ENCODE measurements at regions not wholly inside any gene's neighbourhood (a gene's known extent, or its start where the extent isn't known, plus 50 kb on each side); places are given as distances from the start of the nearest gene placed in this dataset.
A peak's percentile ranks its signal among the peaks of the same experiment; 100 is the strongest.

GRCh38 chr22:26995235-26995634 lies 337.8 kb downstream of the MIAT start:
- DNase-seq (no peak), ATAC-seq (no peak)
- H3K27ac Mint-ChIP-seq, result no peak overlapping the region
- no peaks in the 10 kb centered on the region for H3K9me3 Mint-ChIP-seq
- POLR2A ChIA-PET, result no interaction called here
- H3K4me3 Mint-ChIP-seq, result no peak overlapping the region
- no peaks in the 10 kb centered on the region for H3K36me3 Mint-ChIP-seq
- no peaks in the 10 kb centered on the region for H3K27me3 Mint-ChIP-seq
- no peaks in the 10 kb centered on the region for H3K4me1 Mint-ChIP-seq

GRCh38 chr22:26996154-26996553 lies 338.8 kb downstream of the MIAT start:
- no peaks in the 10 kb centered on the region for H3K4me1 Mint-ChIP-seq
- POLR2A ChIA-PET, result no interaction called here
- H3K36me3 Mint-ChIP-seq, result no peaks in the 10 kb centered on the region
- no peaks in the 10 kb centered on the region for H3K9me3 Mint-ChIP-seq
- H3K27ac Mint-ChIP-seq, result no peak overlapping the region
- no peak for DNase-seq
- ATAC-seq, result no peak
- no peak overlapping the region for H3K4me3 Mint-ChIP-seq
- H3K27me3 Mint-ChIP-seq, result peaks cover 0 to under 1% (median 0%) of the 10 kb centered on the region in 5 donors

- no peaks in the 10 kb centered on the region for H3K4me1 Mint-ChIP-seq
- H3K27me3 Mint-ChIP-seq, result peaks cover 2 to 8% (median 2%) of the 10 kb centered on the region in 5 donors
- H3K27ac Mint-ChIP-seq, result no peak overlapping the region
- POLR2A ChIA-PET, result no interaction called here
- ATAC-seq (no peak), DNase-seq (no peak)
- no peaks in the 10 kb centered on the region for H3K36me3 Mint-ChIP-seq
- H3K4me3 Mint-ChIP-seq, result no peak overlapping the region
- H3K9me3 Mint-ChIP-seq, result no peaks in the 10 kb centered on the region
Measured at GRCh38 chr22:26998129-26998528, 340.7 kb downstream of the MIAT start.

- no peak overlapping the region for H3K27ac Mint-ChIP-seq
- H3K36me3 Mint-ChIP-seq, result no peaks in the 10 kb centered on the region
- no peak for DNase-seq
- no peak for ATAC-seq
- H3K4me3 Mint-ChIP-seq, result no peak overlapping the region
- peaks cover 2 to 10% (median 2%) of the 10 kb centered on the region in 5 donors for H3K27me3 Mint-ChIP-seq
- no peaks in the 10 kb centered on the region for H3K4me1 Mint-ChIP-seq
- no peaks in the 10 kb centered on the region for H3K9me3 Mint-ChIP-seq
- POLR2A ChIA-PET, result no interaction called here
Measured at GRCh38 chr22:26998716-26999115, 341.3 kb downstream of the MIAT start.

- H3K4me1 Mint-ChIP-seq, result no peaks in the 10 kb centered on the region
- no peak for ATAC-seq
- no peak overlapping the region for H3K4me3 Mint-ChIP-seq
- POLR2A ChIA-PET, result no interaction called here
- DNase-seq, result no peak
- H3K36me3 Mint-ChIP-seq, result no peaks in the 10 kb centered on the region
- H3K27ac Mint-ChIP-seq, result no peak overlapping the region
- H3K27me3 Mint-ChIP-seq, result peaks cover 2 to 10% (median 5%) of the 10 kb centered on the region in 5 donors
- no peaks in the 10 kb centered on the region for H3K9me3 Mint-ChIP-seq
Measured at GRCh38 chr22:27003297-27003696, 345.9 kb downstream of the MIAT start.

GRCh38 chr22:27004434-27004833 lies 347.0 kb downstream of the MIAT start:
- ATAC-seq (no peak), DNase-seq (no peak)
- Mint-ChIP-seq H3K36me3 (no peaks in the 10 kb centered on the region), H3K4me3 (no peak overlapping the region), H3K9me3 (no peaks in the 10 kb centered on the region), H3K4me1 (no peaks in the 10 kb centered on the region), H3K27me3 (peaks cover 2 to 10% (median 5%) of the 10 kb centered on the region in 5 donors), H3K27ac (no peak overlapping the region)
- POLR2A ChIA-PET, result no interaction called here

- POLR2A ChIA-PET, result no interaction called here
- no peaks in the 10 kb centered on the region for H3K36me3 Mint-ChIP-seq
Measured at GRCh38 chr22:27008454-27008853, 351.1 kb downstream of the MIAT start.

GRCh38 chr22:27011133-27011532 lies 353.7 kb downstream of the MIAT start:
- no peaks in the 10 kb centered on the region for H3K4me1 Mint-ChIP-seq
- H3K36me3 Mint-ChIP-seq, result no peaks in the 10 kb centered on the region
- no peaks in the 10 kb centered on the region for H3K9me3 Mint-ChIP-seq
- ATAC-seq (no peak), DNase-seq (no peak)
- H3K27me3 Mint-ChIP-seq, result peaks cover 2 to 13% (median 9%) of the 10 kb centered on the region in 5 donors
- no peak overlapping the region for H3K27ac Mint-ChIP-seq
- no peak overlapping the region for H3K4me3 Mint-ChIP-seq
- POLR2A ChIA-PET, result no interaction called here

More at GRCh38 chr22:27008454-27008853, 351.1 kb downstream of the MIAT start:
- ATAC-seq (no peak), DNase-seq (no peak)
- no peaks in the 10 kb centered on the region for H3K4me1 Mint-ChIP-seq
- no peaks in the 10 kb centered on the region for H3K9me3 Mint-ChIP-seq
- H3K27me3 Mint-ChIP-seq, result peaks cover 3 to 13% (median 9%) of the 10 kb centered on the region in 5 donors
- no peak overlapping the region for H3K27ac Mint-ChIP-seq
- no peak overlapping the region for H3K4me3 Mint-ChIP-seq

- ATAC-seq (no peak), DNase-seq (no peak)
- Mint-ChIP-seq H3K27me3 (peaks cover 2 to 13% (median 9%) of the 10 kb centered on the region in 5 donors), H3K4me1 (no peaks in the 10 kb centered on the region), H3K27ac (no peak overlapping the region), H3K9me3 (no peaks in the 10 kb centered on the region), H3K4me3 (no peak overlapping the region), H3K36me3 (no peaks in the 10 kb centered on the region)
- POLR2A ChIA-PET, result no interaction called here
Measured at GRCh38 chr22:27011717-27012116, 354.3 kb downstream of the MIAT start.

- Mint-ChIP-seq H3K27me3 (peaks cover 27 to 59% (median 42%) of the 10 kb centered on the region in 5 donors), H3K4me1 (no peaks in the 10 kb centered on the region), H3K4me3 (no peak overlapping the region), H3K27ac (no peak overlapping the region), H3K36me3 (no peaks in the 10 kb centered on the region), H3K9me3 (peaks cover 0 to 12% (median 0%) of the 10 kb centered on the region in 9 donors)
- POLR2A ChIA-PET, result no interaction called here
- DNase-seq, result no peak
- no peak for ATAC-seq
Measured at GRCh38 chr22:27019827-27020226, 362.4 kb downstream of the MIAT start.

GRCh38 chr22:27022274-27022895 lies 365.0 kb downstream of the MIAT start:
- H3K27ac Mint-ChIP-seq, result no peak overlapping the region
- DNase-seq (no peak), ATAC-seq (no peak)
- POLR2A ChIA-PET, result no interaction called here
- no peaks in the 10 kb centered on the region for H3K36me3 Mint-ChIP-seq
- peaks cover 0 to 12% (median 0%) of the 10 kb centered on the region in 9 donors for H3K9me3 Mint-ChIP-seq
- H3K27me3 Mint-ChIP-seq, result peaks cover 30 to 62% (median 50%) of the 10 kb centered on the region in 5 donors
- no peak overlapping the region for H3K4me3 Mint-ChIP-seq
- no peaks in the 10 kb centered on the region for H3K4me1 Mint-ChIP-seq

GRCh38 chr22:27022896-27023361 lies 365.5 kb downstream of the MIAT start:
- ATAC-seq (no peak), DNase-seq (no peak)
- POLR2A ChIA-PET, result interaction anchor here (0.7 kb wide), 1 partner anchor 47 kb away, joined by 5 read pairs; no protein-coding TSS in a partner anchor
- Mint-ChIP-seq H3K4me3 (no peak overlapping the region), H3K9me3 (peaks cover 0 to 12% (median 0%) of the 10 kb centered on the region in 9 donors), H3K27me3 (peaks cover 28 to 56% (median 46%) of the 10 kb centered on the region in 5 donors), H3K36me3 (no peaks in the 10 kb centered on the region), H3K27ac (no peak overlapping the region), H3K4me1 (no peaks in the 10 kb centered on the region)

GRCh38 chr22:27023591-27023990 lies 366.2 kb downstream of the MIAT start:
- ATAC-seq, result no peak

GRCh38 chr22:27024982-27025381 lies 367.6 kb downstream of the MIAT start:
- peaks cover 0 to 15% (median 3%) of the 10 kb centered on the region in 9 donors for H3K9me3 Mint-ChIP-seq
- POLR2A ChIA-PET, result no interaction called here
- H3K27me3 Mint-ChIP-seq, result peaks cover 19 to 44% (median 32%) of the 10 kb centered on the region in 5 donors

More at GRCh38 chr22:27023591-27023990, 366.2 kb downstream of the MIAT start:
- DNase-seq, result no peak
- peaks cover 25 to 50% (median 40%) of the 10 kb centered on the region in 5 donors for H3K27me3 Mint-ChIP-seq
- H3K9me3 Mint-ChIP-seq, result peaks cover 0 to 8% (median 2%) of the 10 kb centered on the region in 9 donors
- POLR2A ChIA-PET, result interaction anchor here (0.7 kb wide), 1 partner anchor 46 kb away, joined by 5 read pairs; no protein-coding TSS in a partner anchor
- no peak overlapping the region for H3K4me3 Mint-ChIP-seq
- H3K4me1 Mint-ChIP-seq, result no peaks in the 10 kb centered on the region
- H3K36me3 Mint-ChIP-seq, result no peaks in the 10 kb centered on the region
- H3K27ac Mint-ChIP-seq, result no peak overlapping the region

More at GRCh38 chr22:27024982-27025381, 367.6 kb downstream of the MIAT start:
- Mint-ChIP-seq H3K36me3 (no peaks in the 10 kb centered on the region), H3K4me3 (peak overlapping the region in 1 of 10 donors; percentile 0), H3K4me1 (no peaks in the 10 kb centered on the region), H3K27ac (no peak overlapping the region)
- ATAC-seq, result no peak
- DNase-seq, result no peak

All from naive thymus-derived CD8-positive, alpha-beta T cell (primary cell).